ENCODE measurements at regions not wholly inside any gene's neighbourhood (a gene's known extent, or its start where the extent isn't known, plus 50 kb on each side); places are given as distances from the start of the nearest gene placed in this dataset.

GRCh38 chr4:92189146-92189545, 114.6 kb upstream of the GRID2 start:
- TF ChIP-seq CTCF (IDR thresholded peaks at IDR 0.05; ENCODE audit: control insufficient read depth, insufficient read depth, low read depth, low read length, missing control alignments): no peak

GRCh38 chr4:92198711-92199110, 105.1 kb upstream of the GRID2 start:
- DNase-seq (ENCODE audit: low read depth): no peak
- no peak for TF ChIP-seq CTCF (IDR thresholded peaks at IDR 0.05; ENCODE audit: control insufficient read depth, insufficient read depth, low read depth, low read length, missing control alignments)
- H3K4me3 ChIP-seq (ENCODE audit: control insufficient read depth, low read depth, low read length): no peak overlapping the region

More at GRCh38 chr4:92189146-92189545, 114.6 kb upstream of the GRID2 start:
- no peak for DNase-seq (ENCODE audit: low read depth)
- no peak overlapping the region for H3K4me3 ChIP-seq (ENCODE audit: control insufficient read depth, low read depth, low read length)

GRCh38 chr4:92199135-92199534, 104.6 kb upstream of the GRID2 start:
- TF ChIP-seq CTCF (IDR thresholded peaks at IDR 0.05; ENCODE audit: control insufficient read depth, insufficient read depth, low read depth, low read length, missing control alignments): no peak
- H3K4me3 ChIP-seq (ENCODE audit: control insufficient read depth, low read depth, low read length): no peak overlapping the region
- no peak for DNase-seq (ENCODE audit: low read depth)

GRCh38 chr4:92210906-92211305, 92.9 kb upstream of the GRID2 start:
- no peak for DNase-seq (ENCODE audit: low read depth)
- no peak overlapping the region for H3K4me3 ChIP-seq (ENCODE audit: control insufficient read depth, low read depth, low read length)
- no peak for TF ChIP-seq CTCF (IDR thresholded peaks at IDR 0.05; ENCODE audit: control insufficient read depth, insufficient read depth, low read depth, low read length, missing control alignments)

GRCh38 chr4:92215476-92215875, 88.3 kb upstream of the GRID2 start:
- no peak for TF ChIP-seq CTCF (IDR thresholded peaks at IDR 0.05; ENCODE audit: control insufficient read depth, insufficient read depth, low read depth, low read length, missing control alignments)
- no peak for DNase-seq (ENCODE audit: low read depth)

GRCh38 chr4:92231511-92231910, 72.3 kb upstream of the GRID2 start:
- no peak overlapping the region for H3K4me3 ChIP-seq (ENCODE audit: control insufficient read depth, low read depth, low read length)
- no peak for TF ChIP-seq CTCF (IDR thresholded peaks at IDR 0.05; ENCODE audit: control insufficient read depth, insufficient read depth, low read depth, low read length, missing control alignments)
- DNase-seq (ENCODE audit: low read depth): no peak

More at GRCh38 chr4:92215476-92215875, 88.3 kb upstream of the GRID2 start:
- H3K4me3 ChIP-seq (ENCODE audit: control insufficient read depth, low read depth, low read length): no peak overlapping the region

GRCh38 chr4:92232566-92232965, 71.2 kb upstream of the GRID2 start:
- no peak for DNase-seq (ENCODE audit: low read depth)
- H3K4me3 ChIP-seq (ENCODE audit: control insufficient read depth, low read depth, low read length): no peak overlapping the region
- TF ChIP-seq CTCF (IDR thresholded peaks at IDR 0.05; ENCODE audit: control insufficient read depth, insufficient read depth, low read depth, low read length, missing control alignments): no peak
